SK-N-SH treated with all-trans-retinoic acid at 6 μM for 48 hours (cell line): ENCODE measurements at regions not wholly inside any gene's neighbourhood (a gene's known extent, or its start where the extent isn't known, plus 50 kb on each side); places are given as distances from the start of the nearest gene placed in this dataset.

Source experiments
- ATAC-seq: fragments of 200-7000 bp; cut with Tn5 transposase; 3 replicates; pipeline ENCODE4 v1.9.1; 2020; ENCODE audit warnings: mild to moderate bottlenecking, moderate library complexity
- ARNTL ChIP-seq: fragments of 450-650 bp; formaldehyde crosslinking; IDR thresholded peaks from 2 replicates; pipeline ENCODE4 v1.5.0; 2020; ENCODE audit warnings: low read depth, mild to moderate bottlenecking, moderate library complexity, borderline replicate concordance
- BACH2 ChIP-seq: fragments of 250-450 bp; sonication (Bioruptor Pico); IDR thresholded peaks from 2 replicates; pipeline ENCODE4 v1.9.0; 2021; ENCODE audit warnings: mild to moderate bottlenecking, borderline replicate concordance
- CREB5 ChIP-seq: fragments of 250-450 bp; sonication (Bioruptor Pico); IDR thresholded peaks from 2 replicates; pipeline ENCODE4 v1.5.1; 2020; ENCODE audit warnings: low read depth, mild to moderate bottlenecking, moderate library complexity
- CSDC2 ChIP-seq: fragments of 250-450 bp; sonication (Bioruptor Pico); IDR thresholded peaks from 2 replicates; pipeline ENCODE4 v1.5.0; 2020; ENCODE audit warnings: mild to moderate bottlenecking, moderate library complexity
- CSRNP3 ChIP-seq: fragments of 250-450 bp; sonication (Bioruptor Pico); IDR thresholded peaks from 2 replicates; pipeline ENCODE4 v1.5.1; 2021; ENCODE audit warnings: mild to moderate bottlenecking, moderate library complexity
- ESRRG ChIP-seq: fragments of 250-450 bp; sonication (Bioruptor Pico); IDR thresholded peaks from 2 replicates; pipeline ENCODE4 v1.6.1; 2021; ENCODE audit warnings: mild to moderate bottlenecking
- GLIS3 ChIP-seq: fragments of 250-450 bp; sonication (Bioruptor Pico); IDR thresholded peaks from 2 replicates; pipeline ENCODE4 v1.5.0; 2020; ENCODE audit warnings: mild to moderate bottlenecking, moderate library complexity
- ISL1 ChIP-seq: fragments of 250-450 bp; sonication (Bioruptor Pico); IDR thresholded peaks from 2 replicates; pipeline ENCODE4 v2.1.2; 2022; ENCODE audit warnings: mild to moderate bottlenecking, moderate library complexity
- PPARA ChIP-seq: fragments of 250-450 bp; sonication (Bioruptor Pico); IDR thresholded peaks from 2 replicates; pipeline ENCODE4 v1.5.0; 2020; ENCODE audit warnings: mild to moderate bottlenecking, borderline replicate concordance
- RARB ChIP-seq: fragments of 250-450 bp; sonication (Bioruptor Pico); IDR thresholded peaks from 2 replicates; pipeline ENCODE4 v1.8.0; 2021; ENCODE audit warnings: mild to moderate bottlenecking, moderate library complexity
- SNAI2 ChIP-seq: fragments of 250-450 bp; sonication (Bioruptor Pico); IDR thresholded peaks from 2 replicates; pipeline ENCODE4 v1.5.0; 2020; ENCODE audit warnings: mild to moderate bottlenecking, moderate library complexity
- TCF4 ChIP-seq: fragments of 250-450 bp; sonication (Bioruptor Pico); IDR thresholded peaks from 2 replicates; pipeline ENCODE4 v1.8.0; 2021; ENCODE audit warnings: mild to moderate bottlenecking, moderate library complexity, borderline replicate concordance
- TOX ChIP-seq: fragments of 250-450 bp; sonication (Bioruptor Pico); IDR thresholded peaks from 2 replicates; pipeline ENCODE4 v1.8.0; 2021; ENCODE audit warnings: mild to moderate bottlenecking, moderate library complexity, borderline replicate concordance
- ZC3H10 ChIP-seq: fragments of 250-450 bp; sonication (Bioruptor Pico); IDR thresholded peaks from 2 replicates; pipeline ENCODE4 v1.5.1; 2021; ENCODE audit warnings: mild to moderate bottlenecking, moderate library complexity
- ZFP30 ChIP-seq: fragments of 450-650 bp; formaldehyde crosslinking; IDR thresholded peaks from 2 replicates; pipeline ENCODE4 v1.5.0; 2022; ENCODE audit warnings: mild to moderate bottlenecking, moderate library complexity
- ZNF565 ChIP-seq: fragments of 450-650 bp; formaldehyde crosslinking; conservative IDR thresholded peaks from 2 replicates; pipeline ENCODE4 v1.5.0; 2020; ENCODE audit warnings: low read depth, mild to moderate bottlenecking, moderate library complexity
- ZNF70 ChIP-seq: fragments of 450-650 bp; formaldehyde crosslinking; IDR thresholded peaks from 2 replicates; pipeline ENCODE4 v1.5.0; 2020; ENCODE audit warnings: mild to moderate bottlenecking, moderate library complexity
- ZNF8 ChIP-seq: fragments of 450-650 bp; formaldehyde crosslinking; IDR thresholded peaks from 2 replicates; pipeline ENCODE4 v1.5.0; 2020; ENCODE audit warnings: mild to moderate bottlenecking, moderate library complexity
- TF ChIP-seq, protein P1 (sequence below): fragments of 250-450 bp; sonication (Bioruptor Pico); IDR thresholded peaks from 2 replicates; pipeline ENCODE4 v1.8.0; 2021; ENCODE audit warnings: low read depth, mild to moderate bottlenecking, moderate library complexity, borderline replicate concordance
- TF ChIP-seq, protein P2 (sequence below): fragments of 250-450 bp; sonication (Bioruptor Pico); IDR thresholded peaks from 2 replicates; pipeline ENCODE4 v1.8.0; 2020; ENCODE audit warnings: mild to moderate bottlenecking, moderate library complexity, borderline replicate concordance
- TF ChIP-seq, protein P3 (sequence below): fragments of 250-450 bp; sonication (Bioruptor Pico); IDR thresholded peaks from 2 replicates; pipeline ENCODE4 v1.5.0; 2020; ENCODE audit warnings: mild to moderate bottlenecking, moderate library complexity

DNA sequence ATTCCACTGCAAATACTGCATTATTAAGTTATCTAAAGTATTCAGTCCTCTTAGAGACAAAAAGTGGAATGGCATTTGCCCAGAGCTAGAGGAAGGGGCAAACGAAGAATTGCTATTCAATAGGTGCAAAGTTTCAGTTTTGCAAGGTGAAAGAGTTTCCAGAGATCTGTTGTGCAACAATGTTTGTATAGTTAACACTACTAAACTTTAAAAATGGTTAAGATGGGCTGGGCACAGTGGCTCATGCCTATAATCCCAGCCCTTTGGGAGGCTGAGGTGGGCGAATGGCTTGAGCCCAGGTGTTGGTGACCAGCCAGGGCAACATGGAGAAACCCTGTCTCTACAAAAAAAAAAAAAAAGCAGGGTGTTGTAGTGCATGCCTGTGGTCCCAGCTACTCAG is 102.5 kb downstream of the LUZP4 start:
- TF ChIP-seq BACH2 (CRISPR knock-in tag) (no peak), GLIS3 (CRISPR knock-in tag) (no peak), TOX (CRISPR knock-in tag) (no peak), RARB (no peak), ARNTL (CRISPR knock-in tag) (no peak), SNAI2 (no peak)
- TF ChIP-seq, protein P1, sequence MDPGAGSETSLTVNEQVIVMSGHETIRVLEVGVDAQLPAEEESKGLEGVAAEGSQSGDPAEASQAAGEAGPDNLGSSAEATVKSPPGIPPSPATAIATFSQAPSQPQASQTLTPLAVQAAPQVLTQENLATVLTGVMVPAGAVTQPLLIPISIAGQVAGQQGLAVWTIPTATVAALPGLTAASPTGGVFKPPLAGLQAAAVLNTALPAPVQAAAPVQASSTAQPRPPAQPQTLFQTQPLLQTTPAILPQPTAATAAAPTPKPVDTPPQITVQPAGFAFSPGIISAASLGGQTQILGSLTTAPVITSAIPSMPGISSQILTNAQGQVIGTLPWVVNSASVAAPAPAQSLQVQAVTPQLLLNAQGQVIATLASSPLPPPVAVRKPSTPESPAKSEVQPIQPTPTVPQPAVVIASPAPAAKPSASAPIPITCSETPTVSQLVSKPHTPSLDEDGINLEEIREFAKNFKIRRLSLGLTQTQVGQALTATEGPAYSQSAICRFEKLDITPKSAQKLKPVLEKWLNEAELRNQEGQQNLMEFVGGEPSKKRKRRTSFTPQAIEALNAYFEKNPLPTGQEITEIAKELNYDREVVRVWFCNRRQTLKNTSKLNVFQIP (CRISPR knock-in tag) = no peak
- ATAC-seq = no peak

DNA sequence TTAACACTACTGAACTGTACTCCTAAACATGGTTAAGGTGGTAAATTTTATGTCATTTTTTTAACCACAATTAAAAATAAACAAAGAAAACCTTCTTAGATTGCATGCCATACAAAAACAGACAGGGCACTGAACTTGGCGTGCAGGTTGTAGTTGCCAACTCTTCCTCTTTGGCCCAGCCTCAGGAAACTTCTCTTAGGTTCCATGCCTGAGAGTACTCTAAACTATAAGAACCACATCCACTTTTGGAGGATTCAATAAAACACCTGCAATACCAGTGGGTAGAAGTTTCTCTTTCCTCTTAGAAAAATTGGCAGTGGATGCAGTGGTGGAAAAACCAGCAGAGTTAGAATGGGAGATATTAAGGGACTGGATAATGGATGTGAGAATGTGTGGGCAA is 103.4 kb downstream of the LUZP4 start:
- ATAC-seq = no peak

GRCh38 chrX:115393271-115393670 is 103.8 kb downstream of the LUZP4 start:
- ATAC-seq = no peak
- no peak for TF ChIP-seq SNAI2
- TF ChIP-seq TCF4 = no peak
- TF ChIP-seq ISL1 (CRISPR knock-in tag) = no peak
- TF ChIP-seq RARB = no peak
- no peak for TF ChIP-seq BACH2 (CRISPR knock-in tag)
- no peak for TF ChIP-seq ZC3H10 (CRISPR knock-in tag)
- TF ChIP-seq ZNF565 (CRISPR knock-in tag) = no peak
- no peak for TF ChIP-seq CSDC2 (CRISPR knock-in tag)
- no peak for TF ChIP-seq TOX (CRISPR knock-in tag)
- TF ChIP-seq, protein P2, sequence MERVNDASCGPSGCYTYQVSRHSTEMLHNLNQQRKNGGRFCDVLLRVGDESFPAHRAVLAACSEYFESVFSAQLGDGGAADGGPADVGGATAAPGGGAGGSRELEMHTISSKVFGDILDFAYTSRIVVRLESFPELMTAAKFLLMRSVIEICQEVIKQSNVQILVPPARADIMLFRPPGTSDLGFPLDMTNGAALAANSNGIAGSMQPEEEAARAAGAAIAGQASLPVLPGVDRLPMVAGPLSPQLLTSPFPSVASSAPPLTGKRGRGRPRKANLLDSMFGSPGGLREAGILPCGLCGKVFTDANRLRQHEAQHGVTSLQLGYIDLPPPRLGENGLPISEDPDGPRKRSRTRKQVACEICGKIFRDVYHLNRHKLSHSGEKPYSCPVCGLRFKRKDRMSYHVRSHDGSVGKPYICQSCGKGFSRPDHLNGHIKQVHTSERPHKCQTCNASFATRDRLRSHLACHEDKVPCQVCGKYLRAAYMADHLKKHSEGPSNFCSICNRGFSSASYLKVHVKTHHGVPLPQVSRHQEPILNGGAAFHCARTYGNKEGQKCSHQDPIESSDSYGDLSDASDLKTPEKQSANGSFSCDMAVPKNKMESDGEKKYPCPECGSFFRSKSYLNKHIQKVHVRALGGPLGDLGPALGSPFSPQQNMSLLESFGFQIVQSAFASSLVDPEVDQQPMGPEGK = no peak

More for the DNA sequence above, 103.4 kb downstream of the LUZP4 start:
- TF ChIP-seq ESRRG (CRISPR knock-in tag) = no peak
- no peak for TF ChIP-seq TCF4
- TF ChIP-seq ZNF70 (CRISPR knock-in tag) = no peak
- no peak for TF ChIP-seq ZFP30
- no peak for TF ChIP-seq ISL1 (CRISPR knock-in tag)
- TF ChIP-seq ZC3H10 (CRISPR knock-in tag) = no peak
- no peak for TF ChIP-seq CSRNP3 (CRISPR knock-in tag)
- TF ChIP-seq GLIS3 (CRISPR knock-in tag) = no peak
- TF ChIP-seq, protein P1 (CRISPR knock-in tag) = no peak
- no peak for TF ChIP-seq PPARA
- no peak for TF ChIP-seq ARNTL (CRISPR knock-in tag)
- TF ChIP-seq CSDC2 (CRISPR knock-in tag) = no peak
- TF ChIP-seq, protein P3, sequence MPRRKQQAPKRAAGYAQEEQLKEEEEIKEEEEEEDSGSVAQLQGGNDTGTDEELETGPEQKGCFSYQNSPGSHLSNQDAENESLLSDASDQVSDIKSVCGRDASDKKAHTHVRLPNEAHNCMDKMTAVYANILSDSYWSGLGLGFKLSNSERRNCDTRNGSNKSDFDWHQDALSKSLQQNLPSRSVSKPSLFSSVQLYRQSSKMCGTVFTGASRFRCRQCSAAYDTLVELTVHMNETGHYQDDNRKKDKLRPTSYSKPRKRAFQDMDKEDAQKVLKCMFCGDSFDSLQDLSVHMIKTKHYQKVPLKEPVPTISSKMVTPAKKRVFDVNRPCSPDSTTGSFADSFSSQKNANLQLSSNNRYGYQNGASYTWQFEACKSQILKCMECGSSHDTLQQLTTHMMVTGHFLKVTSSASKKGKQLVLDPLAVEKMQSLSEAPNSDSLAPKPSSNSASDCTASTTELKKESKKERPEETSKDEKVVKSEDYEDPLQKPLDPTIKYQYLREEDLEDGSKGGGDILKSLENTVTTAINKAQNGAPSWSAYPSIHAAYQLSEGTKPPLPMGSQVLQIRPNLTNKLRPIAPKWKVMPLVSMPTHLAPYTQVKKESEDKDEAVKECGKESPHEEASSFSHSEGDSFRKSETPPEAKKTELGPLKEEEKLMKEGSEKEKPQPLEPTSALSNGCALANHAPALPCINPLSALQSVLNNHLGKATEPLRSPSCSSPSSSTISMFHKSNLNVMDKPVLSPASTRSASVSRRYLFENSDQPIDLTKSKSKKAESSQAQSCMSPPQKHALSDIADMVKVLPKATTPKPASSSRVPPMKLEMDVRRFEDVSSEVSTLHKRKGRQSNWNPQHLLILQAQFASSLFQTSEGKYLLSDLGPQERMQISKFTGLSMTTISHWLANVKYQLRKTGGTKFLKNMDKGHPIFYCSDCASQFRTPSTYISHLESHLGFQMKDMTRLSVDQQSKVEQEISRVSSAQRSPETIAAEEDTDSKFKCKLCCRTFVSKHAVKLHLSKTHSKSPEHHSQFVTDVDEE (CRISPR knock-in tag) = no peak
- TF ChIP-seq CREB5 (CRISPR knock-in tag) = no peak
- no peak for TF ChIP-seq ZNF8
- TF ChIP-seq, all 23 proteins: peak for 0
